ENCODE measurements at regions not wholly inside any gene's neighbourhood (a gene's known extent, or its start where the extent isn't known, plus 50 kb on each side); places are given as distances from the start of the nearest gene placed in this dataset.

GRCh38 chr2:38509947-38510326 is 92.8 kb downstream of the HNRNPLL start:
- H3K9ac ChIP-seq (ENCODE audit: low read depth in 1 of 2, low read length in 2 of 2): no peak overlapping the region
- H3K4me3 ChIP-seq (ENCODE audit: low read length in 2 of 2): no peak overlapping the region
- no peaks in the 10 kb centered on the region for H3K9me3 ChIP-seq (ENCODE audit: control insufficient read depth in 2 of 2, low read length in 2 of 2)
- H3K27me3 ChIP-seq (ENCODE audit: control insufficient read depth in 2 of 2, insufficient read depth in 2 of 2, low read length in 2 of 2): no peaks in the 10 kb centered on the region
- H3K27ac ChIP-seq (ENCODE audit: low read depth in 2 of 2, low read length in 2 of 2): no peak overlapping the region
- no peaks in the 10 kb centered on the region for H3K36me3 ChIP-seq (ENCODE audit: control insufficient read depth in 2 of 2, insufficient read depth in 2 of 2, low read length in 2 of 2)
- peaks cover 0 to 6% of the 10 kb centered on the region in 2 donors for H3K4me1 ChIP-seq (ENCODE audit: control insufficient read depth in 2 of 2, insufficient read depth in 2 of 2, low read length in 2 of 2)

GRCh38 chr2:38509314-38509946 is 93.3 kb downstream of the HNRNPLL start:
- no peaks in the 10 kb centered on the region for H3K9me3 ChIP-seq (ENCODE audit: control insufficient read depth in 2 of 2, low read length in 2 of 2)
- peak overlapping the region in 1 of 2 donors; percentile 11 for H3K27ac ChIP-seq (ENCODE audit: low read depth in 2 of 2, low read length in 2 of 2)
- H3K4me1 ChIP-seq (ENCODE audit: control insufficient read depth in 2 of 2, insufficient read depth in 2 of 2, low read length in 2 of 2): peaks cover 0 to 6% of the 10 kb centered on the region in 2 donors
- no peaks in the 10 kb centered on the region for H3K27me3 ChIP-seq (ENCODE audit: control insufficient read depth in 2 of 2, insufficient read depth in 2 of 2, low read length in 2 of 2)
- no peak overlapping the region for H3K9ac ChIP-seq (ENCODE audit: low read depth in 1 of 2, low read length in 2 of 2)
- H3K36me3 ChIP-seq (ENCODE audit: control insufficient read depth in 2 of 2, insufficient read depth in 2 of 2, low read length in 2 of 2): no peaks in the 10 kb centered on the region
- no peak overlapping the region for H3K4me3 ChIP-seq (ENCODE audit: low read length in 2 of 2)

GRCh38 chr2:38508311-38509039 is 94.3 kb downstream of the HNRNPLL start:
- H3K9me3 ChIP-seq (ENCODE audit: control insufficient read depth in 2 of 2, low read length in 2 of 2): no peaks in the 10 kb centered on the region
- H3K4me3 ChIP-seq (ENCODE audit: low read length in 2 of 2): no peak overlapping the region
- peaks cover 0 to 6% of the 10 kb centered on the region in 2 donors for H3K4me1 ChIP-seq (ENCODE audit: control insufficient read depth in 2 of 2, insufficient read depth in 2 of 2, low read length in 2 of 2)
- H3K27me3 ChIP-seq (ENCODE audit: control insufficient read depth in 2 of 2, insufficient read depth in 2 of 2, low read length in 2 of 2): no peaks in the 10 kb centered on the region
- no peak overlapping the region for H3K9ac ChIP-seq (ENCODE audit: low read depth in 1 of 2, low read length in 2 of 2)
- peak overlapping the region; percentile 11 to 18 for H3K27ac ChIP-seq (ENCODE audit: low read depth in 2 of 2, low read length in 2 of 2)
- no peaks in the 10 kb centered on the region for H3K36me3 ChIP-seq (ENCODE audit: control insufficient read depth in 2 of 2, insufficient read depth in 2 of 2, low read length in 2 of 2)

DNA sequence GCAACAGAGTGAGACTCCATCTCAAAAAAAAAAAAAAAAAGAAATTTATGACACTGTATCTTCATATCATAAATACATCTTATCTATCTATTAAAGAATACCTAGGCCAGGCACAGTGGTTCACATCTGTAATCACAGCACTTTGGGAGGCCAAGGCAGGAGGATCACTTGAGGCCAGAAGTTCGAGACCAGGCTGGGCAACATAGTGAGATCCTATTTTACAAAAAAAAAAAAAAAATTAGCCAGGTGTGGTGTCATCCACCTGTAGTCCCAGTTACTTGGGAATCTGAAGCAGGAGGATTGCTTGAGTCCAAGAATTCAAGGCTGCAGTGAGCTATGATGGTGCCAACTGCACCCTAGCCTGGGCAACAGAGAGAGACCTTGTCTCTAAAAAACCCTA is 95.0 kb downstream of the HNRNPLL start:
- Histone ChIP-seq H3K9me3 (ENCODE audit: control insufficient read depth in 2 of 2, low read length in 2 of 2) (no peaks in the 10 kb centered on the region), H3K9ac (ENCODE audit: low read depth in 1 of 2, low read length in 2 of 2) (no peak overlapping the region), H3K27me3 (ENCODE audit: control insufficient read depth in 2 of 2, insufficient read depth in 2 of 2, low read length in 2 of 2) (no peaks in the 10 kb centered on the region), H3K4me1 (ENCODE audit: control insufficient read depth in 2 of 2, insufficient read depth in 2 of 2, low read length in 2 of 2) (peaks cover 0 to 6% of the 10 kb centered on the region in 2 donors), H3K4me3 (ENCODE audit: low read length in 2 of 2) (no peak overlapping the region), H3K36me3 (ENCODE audit: control insufficient read depth in 2 of 2, insufficient read depth in 2 of 2, low read length in 2 of 2) (no peaks in the 10 kb centered on the region), H3K27ac (ENCODE audit: low read depth in 2 of 2, low read length in 2 of 2) (no peak overlapping the region)

GRCh38 chr2:38505779-38506178 is 96.9 kb downstream of the HNRNPLL start:
- H3K4me3 ChIP-seq (ENCODE audit: low read length in 2 of 2): no peak overlapping the region
- no peaks in the 10 kb centered on the region for H3K36me3 ChIP-seq (ENCODE audit: control insufficient read depth in 2 of 2, insufficient read depth in 2 of 2, low read length in 2 of 2)
- no peak overlapping the region for H3K27ac ChIP-seq (ENCODE audit: low read depth in 2 of 2, low read length in 2 of 2)
- H3K9ac ChIP-seq (ENCODE audit: low read depth in 1 of 2, low read length in 2 of 2): no peak overlapping the region
- no peaks in the 10 kb centered on the region for H3K27me3 ChIP-seq (ENCODE audit: control insufficient read depth in 2 of 2, insufficient read depth in 2 of 2, low read length in 2 of 2)
- no peaks in the 10 kb centered on the region for H3K9me3 ChIP-seq (ENCODE audit: control insufficient read depth in 2 of 2, low read length in 2 of 2)
- peaks cover 0 to 6% of the 10 kb centered on the region in 2 donors for H3K4me1 ChIP-seq (ENCODE audit: control insufficient read depth in 2 of 2, insufficient read depth in 2 of 2, low read length in 2 of 2)

DNA sequence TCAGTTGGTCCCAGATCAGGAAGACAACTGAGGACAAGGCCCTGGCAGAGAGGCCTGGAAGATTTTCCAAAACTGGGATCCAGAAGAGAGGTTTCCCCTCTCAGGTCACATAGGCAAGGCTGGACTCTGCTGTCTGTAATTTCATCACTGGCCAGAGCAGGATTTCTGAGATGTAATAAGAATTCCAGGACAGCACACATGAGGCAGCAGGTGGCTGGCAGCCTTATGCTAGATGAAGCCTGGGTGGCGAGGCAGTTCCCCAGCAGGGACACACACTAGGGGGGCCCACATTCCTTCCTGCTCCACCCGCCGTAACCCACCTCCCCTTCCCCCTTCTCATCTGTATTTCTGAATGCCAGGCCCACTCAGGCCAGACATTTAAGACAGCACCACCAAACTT is 98.6 kb downstream of the HNRNPLL start:
- Histone ChIP-seq H3K9me3 (ENCODE audit: control insufficient read depth in 2 of 2, low read length in 2 of 2) (no peaks in the 10 kb centered on the region), H3K9ac (ENCODE audit: low read depth in 1 of 2, low read length in 2 of 2) (no peak overlapping the region), H3K4me1 (ENCODE audit: control insufficient read depth in 2 of 2, insufficient read depth in 2 of 2, low read length in 2 of 2) (peaks cover 0 to 6% of the 10 kb centered on the region in 2 donors), H3K4me3 (ENCODE audit: low read length in 2 of 2) (no peak overlapping the region), H3K27ac (ENCODE audit: low read depth in 2 of 2, low read length in 2 of 2) (no peak overlapping the region), H3K27me3 (ENCODE audit: control insufficient read depth in 2 of 2, insufficient read depth in 2 of 2, low read length in 2 of 2) (no peaks in the 10 kb centered on the region), H3K36me3 (ENCODE audit: control insufficient read depth in 2 of 2, insufficient read depth in 2 of 2, low read length in 2 of 2) (no peaks in the 10 kb centered on the region)

DNA sequence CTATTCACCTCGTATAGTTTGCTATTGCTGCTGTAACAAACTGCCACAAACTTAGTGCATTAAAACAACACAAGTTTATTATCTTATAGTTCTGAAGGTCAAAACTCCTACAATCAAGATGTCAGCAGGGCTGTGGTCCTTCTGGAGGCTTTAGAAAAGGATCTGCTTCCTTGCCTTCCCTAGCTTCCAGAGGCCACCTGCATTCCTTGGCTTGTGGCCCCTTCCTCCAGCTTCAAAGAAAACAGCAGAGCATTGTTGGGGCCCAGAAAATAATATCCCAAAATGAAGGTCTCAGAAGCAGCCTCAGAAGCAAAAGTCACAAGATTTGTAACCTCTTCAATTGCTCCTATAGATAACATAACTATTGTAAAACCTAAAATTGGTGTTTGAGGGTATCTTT is 100.6 kb downstream of the HNRNPLL start:
- Histone ChIP-seq H3K4me1 (ENCODE audit: control insufficient read depth in 2 of 2, insufficient read depth in 2 of 2, low read length in 2 of 2) (no peaks in the 10 kb centered on the region), H3K27ac (ENCODE audit: low read depth in 2 of 2, low read length in 2 of 2) (no peak overlapping the region), H3K27me3 (ENCODE audit: control insufficient read depth in 2 of 2, insufficient read depth in 2 of 2, low read length in 2 of 2) (no peaks in the 10 kb centered on the region), H3K4me3 (ENCODE audit: low read length in 2 of 2) (no peak overlapping the region), H3K36me3 (ENCODE audit: control insufficient read depth in 2 of 2, insufficient read depth in 2 of 2, low read length in 2 of 2) (no peaks in the 10 kb centered on the region), H3K9me3 (ENCODE audit: control insufficient read depth in 2 of 2, low read length in 2 of 2) (no peaks in the 10 kb centered on the region), H3K9ac (ENCODE audit: low read depth in 1 of 2, low read length in 2 of 2) (no peak overlapping the region)

GRCh38 chr2:38500283-38500634 is 102.5 kb downstream of the HNRNPLL start:
- no peak overlapping the region for H3K4me3 ChIP-seq (ENCODE audit: low read length in 2 of 2)
- no peaks in the 10 kb centered on the region for H3K4me1 ChIP-seq (ENCODE audit: control insufficient read depth in 2 of 2, insufficient read depth in 2 of 2, low read length in 2 of 2)
- no peaks in the 10 kb centered on the region for H3K36me3 ChIP-seq (ENCODE audit: control insufficient read depth in 2 of 2, insufficient read depth in 2 of 2, low read length in 2 of 2)
- H3K9ac ChIP-seq (ENCODE audit: low read depth in 1 of 2, low read length in 2 of 2): no peak overlapping the region
- no peak overlapping the region for H3K27ac ChIP-seq (ENCODE audit: low read depth in 2 of 2, low read length in 2 of 2)
- no peaks in the 10 kb centered on the region for H3K9me3 ChIP-seq (ENCODE audit: control insufficient read depth in 2 of 2, low read length in 2 of 2)
- no peaks in the 10 kb centered on the region for H3K27me3 ChIP-seq (ENCODE audit: control insufficient read depth in 2 of 2, insufficient read depth in 2 of 2, low read length in 2 of 2)

DNA sequence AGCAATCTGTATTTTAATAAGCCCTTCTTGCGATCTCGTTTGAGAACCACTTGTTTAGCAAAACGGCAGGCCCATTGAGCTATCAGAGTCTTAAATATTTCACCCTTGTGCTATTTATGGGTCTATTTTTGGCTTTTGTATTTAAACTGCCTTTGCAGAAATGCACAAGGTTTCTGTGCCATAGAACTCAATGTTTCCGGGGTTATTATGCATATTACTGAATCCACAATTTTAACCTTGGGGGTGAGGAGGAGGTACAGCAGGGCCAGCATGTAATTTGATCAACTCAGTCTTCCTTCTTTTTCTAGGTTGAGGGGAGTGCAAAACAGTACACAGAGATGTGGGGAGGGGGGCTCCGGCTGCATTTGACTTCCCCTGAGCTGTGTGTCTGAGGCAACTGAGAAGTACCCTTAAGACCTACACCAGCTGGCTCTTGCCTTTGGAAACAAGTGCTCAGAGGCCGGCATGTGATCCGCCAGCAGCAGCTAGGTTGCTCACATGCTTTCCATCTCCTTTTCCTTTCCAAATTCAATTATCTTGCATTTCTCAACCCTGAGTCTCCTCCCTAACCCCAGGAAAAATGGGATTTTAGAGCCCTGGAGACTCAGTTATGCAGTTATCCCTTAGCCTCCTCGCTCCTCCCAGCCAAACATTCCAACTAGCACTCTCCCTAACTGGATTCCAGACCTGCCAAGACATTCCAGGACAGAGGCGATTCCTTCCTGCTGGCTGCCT is 103.0 kb downstream of the HNRNPLL start:
- H3K27me3 ChIP-seq (ENCODE audit: control insufficient read depth in 2 of 2, insufficient read depth in 2 of 2, low read length in 2 of 2): no peaks in the 10 kb centered on the region
- no peak overlapping the region for H3K27ac ChIP-seq (ENCODE audit: low read depth in 2 of 2, low read length in 2 of 2)
- no peaks in the 10 kb centered on the region for H3K36me3 ChIP-seq (ENCODE audit: control insufficient read depth in 2 of 2, insufficient read depth in 2 of 2, low read length in 2 of 2)
- no peak overlapping the region for H3K9ac ChIP-seq (ENCODE audit: low read depth in 1 of 2, low read length in 2 of 2)
- no peak overlapping the region for H3K4me3 ChIP-seq (ENCODE audit: low read length in 2 of 2)
- H3K9me3 ChIP-seq (ENCODE audit: control insufficient read depth in 2 of 2, low read length in 2 of 2): no peaks in the 10 kb centered on the region
- no peaks in the 10 kb centered on the region for H3K4me1 ChIP-seq (ENCODE audit: control insufficient read depth in 2 of 2, insufficient read depth in 2 of 2, low read length in 2 of 2)

GRCh38 chr2:38498045-38498481 is 104.7 kb downstream of the HNRNPLL start:
- Histone ChIP-seq H3K36me3 (ENCODE audit: control insufficient read depth in 2 of 2, insufficient read depth in 2 of 2, low read length in 2 of 2) (no peaks in the 10 kb centered on the region), H3K9ac (ENCODE audit: low read depth in 1 of 2, low read length in 2 of 2) (no peak overlapping the region), H3K4me1 (ENCODE audit: control insufficient read depth in 2 of 2, insufficient read depth in 2 of 2, low read length in 2 of 2) (no peaks in the 10 kb centered on the region), H3K27ac (ENCODE audit: low read depth in 2 of 2, low read length in 2 of 2) (no peak overlapping the region), H3K27me3 (ENCODE audit: control insufficient read depth in 2 of 2, insufficient read depth in 2 of 2, low read length in 2 of 2) (no peaks in the 10 kb centered on the region), H3K9me3 (ENCODE audit: control insufficient read depth in 2 of 2, low read length in 2 of 2) (no peaks in the 10 kb centered on the region), H3K4me3 (ENCODE audit: low read length in 2 of 2) (no peak overlapping the region)

Measured in mucosa of rectum (tissue), 2 donors.